WTC11 (cell line): ENCODE measurements at regions not wholly inside any gene's neighbourhood (a gene's known extent, or its start where the extent isn't known, plus 50 kb on each side); places are given as distances from the start of the nearest gene placed in this dataset.

ENCODE experiments used
- CTCF ChIP-seq: fragments of 200-600 bp; IDR thresholded peaks from 2 replicates; pipeline ENCODE4 v1.8.0; 2022; ENCODE audit warnings: antibody characterized with exemption
- SP1 ChIP-seq: sonication (generic); formaldehyde crosslinking; conservative IDR thresholded peaks from 2 replicates; pipeline ENCODE4 v1.8.1; 2022; ENCODE audit warnings: missing genetic modification reagents
- STAT6 ChIP-seq: sonication (generic); formaldehyde crosslinking; conservative IDR thresholded peaks from 2 replicates; pipeline ENCODE4 v1.8.1; 2023; ENCODE audit warnings: mild to moderate bottlenecking, low read depth, missing genetic modification reagents, moderate library complexity
- ZNF416 ChIP-seq: fragments of 250-450 bp; sonication (Bioruptor Pico); IDR thresholded peaks from 2 replicates; pipeline ENCODE4 v1.9.0; 2021; ENCODE audit warnings: mild to moderate bottlenecking, inconsistent platforms
- TF ChIP-seq, protein P1 (sequence below): sonication (generic); formaldehyde crosslinking; IDR thresholded peaks from 2 replicates; pipeline ENCODE4 v1.8.1; 2023; ENCODE audit warnings: mild to moderate bottlenecking, missing genetic modification reagents
- TF ChIP-seq, protein P2 (sequence below): sonication (generic); formaldehyde crosslinking; IDR thresholded peaks from 2 replicates; pipeline ENCODE4 v1.8.1; 2023; ENCODE audit warnings: mild to moderate bottlenecking, missing genetic modification reagents

GRCh38 chrX:13933851-13934250 lies 95.8 kb downstream of the GEMIN8 start:
- TF ChIP-seq, protein P1, sequence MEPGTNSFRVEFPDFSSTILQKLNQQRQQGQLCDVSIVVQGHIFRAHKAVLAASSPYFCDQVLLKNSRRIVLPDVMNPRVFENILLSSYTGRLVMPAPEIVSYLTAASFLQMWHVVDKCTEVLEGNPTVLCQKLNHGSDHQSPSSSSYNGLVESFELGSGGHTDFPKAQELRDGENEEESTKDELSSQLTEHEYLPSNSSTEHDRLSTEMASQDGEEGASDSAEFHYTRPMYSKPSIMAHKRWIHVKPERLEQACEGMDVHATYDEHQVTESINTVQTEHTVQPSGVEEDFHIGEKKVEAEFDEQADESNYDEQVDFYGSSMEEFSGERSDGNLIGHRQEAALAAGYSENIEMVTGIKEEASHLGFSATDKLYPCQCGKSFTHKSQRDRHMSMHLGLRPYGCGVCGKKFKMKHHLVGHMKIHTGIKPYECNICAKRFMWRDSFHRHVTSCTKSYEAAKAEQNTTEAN (CRISPR knock-in tag) = no peak
- TF ChIP-seq, protein P2, sequence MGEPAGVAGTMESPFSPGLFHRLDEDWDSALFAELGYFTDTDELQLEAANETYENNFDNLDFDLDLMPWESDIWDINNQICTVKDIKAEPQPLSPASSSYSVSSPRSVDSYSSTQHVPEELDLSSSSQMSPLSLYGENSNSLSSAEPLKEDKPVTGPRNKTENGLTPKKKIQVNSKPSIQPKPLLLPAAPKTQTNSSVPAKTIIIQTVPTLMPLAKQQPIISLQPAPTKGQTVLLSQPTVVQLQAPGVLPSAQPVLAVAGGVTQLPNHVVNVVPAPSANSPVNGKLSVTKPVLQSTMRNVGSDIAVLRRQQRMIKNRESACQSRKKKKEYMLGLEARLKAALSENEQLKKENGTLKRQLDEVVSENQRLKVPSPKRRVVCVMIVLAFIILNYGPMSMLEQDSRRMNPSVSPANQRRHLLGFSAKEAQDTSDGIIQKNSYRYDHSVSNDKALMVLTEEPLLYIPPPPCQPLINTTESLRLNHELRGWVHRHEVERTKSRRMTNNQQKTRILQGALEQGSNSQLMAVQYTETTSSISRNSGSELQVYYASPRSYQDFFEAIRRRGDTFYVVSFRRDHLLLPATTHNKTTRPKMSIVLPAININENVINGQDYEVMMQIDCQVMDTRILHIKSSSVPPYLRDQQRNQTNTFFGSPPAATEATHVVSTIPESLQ (CRISPR knock-in tag) = no peak
- TF ChIP-seq SP1 (CRISPR knock-in tag) = no peak
- TF ChIP-seq CTCF = no peak
- TF ChIP-seq STAT6 = no peak
- TF ChIP-seq ZNF416 (CRISPR knock-in tag) = no peak
